ENCODE measurements at regions not wholly inside any gene's neighbourhood (a gene's known extent, or its start where the extent isn't known, plus 50 kb on each side); places are given as distances from the start of the nearest gene placed in this dataset.

DNA sequence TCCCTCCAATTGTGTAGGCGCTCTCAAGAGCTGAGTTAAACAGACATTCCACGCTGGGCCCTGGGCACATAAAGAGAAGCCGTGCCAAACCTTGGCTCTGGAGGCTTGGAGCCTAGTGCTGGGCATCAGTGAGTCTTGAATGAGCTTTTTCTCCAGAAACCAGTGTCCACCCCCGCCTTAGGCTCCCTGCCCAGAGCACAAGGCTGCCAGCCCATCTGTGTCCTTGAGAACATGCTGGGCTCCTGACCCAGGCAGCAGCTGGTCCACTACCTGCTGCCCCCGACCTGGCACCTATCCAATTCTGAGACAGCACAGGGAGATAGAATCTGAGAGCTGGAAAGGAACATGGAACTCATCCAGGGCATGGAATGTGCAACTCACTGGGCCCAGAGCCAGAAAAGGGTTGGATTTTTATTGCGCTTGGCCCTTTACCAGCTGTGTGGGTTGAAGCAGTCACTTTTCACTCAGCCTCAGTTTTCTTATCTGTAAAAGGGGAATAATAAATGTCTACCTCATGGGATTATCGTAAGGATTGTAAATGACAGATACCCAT is 92.4 kb upstream of the CPLX2 start:
- Mint-ChIP-seq H3K4me3 (no peak overlapping the region), H3K27me3 (ENCODE audit: low read depth, poor library complexity) (peaks cover 46% of the 10 kb centered on the region), H3K4me1 (peaks cover 5% of the 10 kb centered on the region), H3K36me3 (ENCODE audit: low read depth) (no peaks in the 10 kb centered on the region), H3K9me3 (no peaks in the 10 kb centered on the region), H3K27ac (no peak overlapping the region)
- TF ChIP-seq, protein P1, sequence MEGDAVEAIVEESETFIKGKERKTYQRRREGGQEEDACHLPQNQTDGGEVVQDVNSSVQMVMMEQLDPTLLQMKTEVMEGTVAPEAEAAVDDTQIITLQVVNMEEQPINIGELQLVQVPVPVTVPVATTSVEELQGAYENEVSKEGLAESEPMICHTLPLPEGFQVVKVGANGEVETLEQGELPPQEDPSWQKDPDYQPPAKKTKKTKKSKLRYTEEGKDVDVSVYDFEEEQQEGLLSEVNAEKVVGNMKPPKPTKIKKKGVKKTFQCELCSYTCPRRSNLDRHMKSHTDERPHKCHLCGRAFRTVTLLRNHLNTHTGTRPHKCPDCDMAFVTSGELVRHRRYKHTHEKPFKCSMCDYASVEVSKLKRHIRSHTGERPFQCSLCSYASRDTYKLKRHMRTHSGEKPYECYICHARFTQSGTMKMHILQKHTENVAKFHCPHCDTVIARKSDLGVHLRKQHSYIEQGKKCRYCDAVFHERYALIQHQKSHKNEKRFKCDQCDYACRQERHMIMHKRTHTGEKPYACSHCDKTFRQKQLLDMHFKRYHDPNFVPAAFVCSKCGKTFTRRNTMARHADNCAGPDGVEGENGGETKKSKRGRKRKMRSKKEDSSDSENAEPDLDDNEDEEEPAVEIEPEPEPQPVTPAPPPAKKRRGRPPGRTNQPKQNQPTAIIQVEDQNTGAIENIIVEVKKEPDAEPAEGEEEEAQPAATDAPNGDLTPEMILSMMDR (IDR thresholded peaks at IDR 0.05): no peak
- no peak for DNase-seq

DNA sequence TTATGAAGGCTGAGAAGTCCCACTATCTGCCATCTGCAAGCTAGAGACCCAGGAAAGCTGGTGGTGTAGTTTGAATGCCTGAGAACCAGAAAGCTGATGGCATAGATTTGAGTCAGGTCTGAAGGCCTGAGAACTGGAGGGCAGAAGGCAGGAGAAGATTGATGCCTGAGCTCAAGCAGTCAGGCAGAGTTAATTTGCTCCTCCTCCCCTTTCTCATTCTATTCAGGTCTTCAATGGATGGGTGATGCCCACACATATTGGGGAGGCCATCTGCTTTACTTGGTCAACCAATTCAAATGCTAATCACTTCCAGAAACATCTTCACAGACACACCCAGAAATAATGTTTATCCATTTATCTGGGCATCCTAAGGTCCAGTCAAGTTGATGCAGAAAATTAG is 87.6 kb upstream of the CPLX2 start:
- Mint-ChIP-seq H3K27me3 (ENCODE audit: low read depth, poor library complexity) (peaks cover 35% of the 10 kb centered on the region), H3K27ac (no peak overlapping the region), H3K4me1 (no peaks in the 10 kb centered on the region), H3K9me3 (no peaks in the 10 kb centered on the region), H3K36me3 (ENCODE audit: low read depth) (no peaks in the 10 kb centered on the region), H3K4me3 (no peak overlapping the region)
- DNase-seq: no peak
- TF ChIP-seq, protein P1 (IDR thresholded peaks at IDR 0.05): no peak

DNA sequence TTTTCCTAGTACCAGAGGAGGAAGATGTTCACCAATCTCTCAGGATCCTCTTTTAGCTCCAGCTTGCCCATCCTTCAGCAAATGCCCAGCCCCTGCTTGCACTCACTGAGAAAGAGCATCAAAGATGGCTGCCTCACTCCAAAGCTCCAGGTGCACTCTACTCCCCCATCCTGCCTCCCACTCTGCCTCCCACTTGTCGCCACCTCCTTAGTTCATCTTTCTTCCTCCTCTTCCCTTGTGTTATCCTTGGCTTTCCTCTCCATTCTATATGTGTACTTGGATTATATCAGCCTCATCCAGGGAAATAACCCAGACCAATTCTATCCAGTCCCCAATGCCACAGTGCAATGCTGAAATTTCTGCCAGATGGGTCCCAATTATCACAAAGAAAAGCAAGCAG is 87.1 kb upstream of the CPLX2 start:
- no peaks in the 10 kb centered on the region for H3K36me3 Mint-ChIP-seq (ENCODE audit: low read depth)
- DNase-seq: no peak
- peaks cover 33% of the 10 kb centered on the region for H3K27me3 Mint-ChIP-seq (ENCODE audit: low read depth, poor library complexity)
- no peaks in the 10 kb centered on the region for H3K4me1 Mint-ChIP-seq
- no peak overlapping the region for H3K27ac Mint-ChIP-seq
- TF ChIP-seq, protein P1 (IDR thresholded peaks at IDR 0.05): no peak
- H3K9me3 Mint-ChIP-seq: no peaks in the 10 kb centered on the region
- no peak overlapping the region for H3K4me3 Mint-ChIP-seq

DNA sequence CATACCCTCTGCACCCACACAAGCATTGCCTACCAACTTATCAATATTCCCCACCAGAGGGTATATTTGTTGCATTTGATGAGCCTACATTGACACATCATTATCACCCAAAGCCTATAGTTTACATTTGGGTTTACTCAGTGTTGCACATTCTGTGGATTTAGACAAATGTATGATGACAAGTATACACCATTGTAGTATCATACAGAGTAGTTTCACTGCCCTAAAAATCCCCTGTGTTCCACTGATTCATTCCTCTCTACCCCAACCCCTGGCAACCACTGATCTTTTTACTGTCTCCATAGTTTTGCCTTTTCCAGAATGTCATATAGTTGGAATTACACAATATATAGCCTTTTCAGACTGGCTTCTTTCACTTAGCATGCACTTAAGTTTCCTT is 85.7 kb upstream of the CPLX2 start:
- H3K4me3 Mint-ChIP-seq: no peak overlapping the region
- H3K27me3 Mint-ChIP-seq (ENCODE audit: low read depth, poor library complexity): peaks cover 26% of the 10 kb centered on the region
- peaks cover 6% of the 10 kb centered on the region for H3K9me3 Mint-ChIP-seq
- no peak overlapping the region for H3K27ac Mint-ChIP-seq
- no peaks in the 10 kb centered on the region for H3K36me3 Mint-ChIP-seq (ENCODE audit: low read depth)
- peaks cover 4% of the 10 kb centered on the region for H3K4me1 Mint-ChIP-seq
- TF ChIP-seq, protein P1 (IDR thresholded peaks at IDR 0.05): no peak
- DNase-seq: no peak

DNA sequence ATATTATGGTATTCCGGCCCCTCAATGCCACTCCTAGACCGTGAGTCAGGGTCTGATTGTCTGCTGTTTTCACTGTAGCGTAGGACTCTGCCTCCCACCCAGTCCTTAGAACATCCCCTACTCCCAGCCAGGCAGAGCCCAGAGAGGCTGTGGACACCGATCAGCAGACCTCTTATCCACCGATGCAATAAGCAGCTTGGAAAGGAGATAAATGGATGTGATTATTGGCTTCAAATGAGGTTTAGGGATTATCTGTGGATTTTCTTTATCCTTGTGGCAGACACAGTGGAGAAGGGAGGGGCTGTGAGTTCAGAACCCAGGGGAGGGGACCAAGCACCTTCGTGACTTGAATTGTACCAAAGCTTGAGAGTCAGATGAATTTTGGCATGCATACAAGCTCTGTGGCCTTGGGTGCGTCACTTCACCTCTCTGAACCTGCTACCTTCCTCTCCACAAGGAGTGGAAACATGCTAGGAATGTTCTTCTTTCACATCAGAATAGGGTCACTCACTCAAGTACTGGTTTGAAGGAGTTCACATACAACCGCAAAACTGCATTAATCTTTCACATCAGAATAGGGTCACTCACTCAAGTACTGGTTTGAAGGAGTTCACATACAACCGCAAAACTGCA is 83.1 kb upstream of the CPLX2 start:
- Mint-ChIP-seq H3K4me1 (peaks cover 8% of the 10 kb centered on the region), H3K9me3 (peaks cover 9% of the 10 kb centered on the region), H3K4me3 (no peak overlapping the region), H3K27me3 (ENCODE audit: low read depth, poor library complexity) (peaks cover 19% of the 10 kb centered on the region), H3K36me3 (ENCODE audit: low read depth) (no peaks in the 10 kb centered on the region), H3K27ac (no peak overlapping the region)
- TF ChIP-seq, protein P1 (IDR thresholded peaks at IDR 0.05): no peak
- no peak for DNase-seq

DNA sequence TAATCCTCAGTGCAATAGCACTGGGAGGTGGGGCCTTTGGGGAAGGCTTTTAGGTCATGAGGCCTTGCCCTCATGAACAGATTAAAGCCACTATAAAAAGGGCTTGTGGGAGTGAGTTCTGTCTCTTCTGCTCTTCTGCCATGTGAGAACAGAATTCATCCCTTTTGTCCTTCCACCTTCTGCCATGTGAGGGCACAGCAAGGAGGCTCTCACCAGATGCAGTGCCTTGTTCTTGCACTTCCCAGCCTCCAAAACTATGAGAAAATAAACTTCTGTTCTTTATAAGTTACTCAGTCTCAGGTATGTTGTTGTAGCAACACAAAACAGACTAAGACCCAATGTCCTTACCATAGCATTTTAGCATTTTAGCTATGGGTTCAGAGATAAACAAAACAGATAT is 81.7 kb upstream of the CPLX2 start:
- Mint-ChIP-seq H3K4me1 (peaks cover 8% of the 10 kb centered on the region), H3K4me3 (no peak overlapping the region), H3K36me3 (ENCODE audit: low read depth) (no peaks in the 10 kb centered on the region), H3K27me3 (ENCODE audit: low read depth, poor library complexity) (peaks cover 33% of the 10 kb centered on the region), H3K27ac (no peak overlapping the region), H3K9me3 (peaks cover 9% of the 10 kb centered on the region)
- TF ChIP-seq, protein P1 (IDR thresholded peaks at IDR 0.05): no peak
- no peak for DNase-seq
